Activated CD8-positive, alpha-beta memory T cell treated with anti-CD3 and anti-CD28 coated beads for 36 hours (primary cell): ENCODE measurements at regions not wholly inside any gene's neighbourhood (a gene's known extent, or its start where the extent isn't known, plus 50 kb on each side); places are given as distances from the start of the nearest gene placed in this dataset.

ENCODE experiments used
- CTCF ChIA-PET: fragments of 350-600 bp; sonication (Branson Sonifier 250); formaldehyde crosslinking; loops from one replicate; lab custom pipeline; 2021; ENCODE audit warnings: antibody characterized with exemption; lab: Charles Lee
- POLR2A ChIA-PET: fragments of 350-600 bp; sonication (Branson Sonifier 250); formaldehyde crosslinking; loops from one replicate; lab custom pipeline; 2021; ENCODE audit warnings: antibody characterized with exemption; lab: Charles Lee

DNA sequence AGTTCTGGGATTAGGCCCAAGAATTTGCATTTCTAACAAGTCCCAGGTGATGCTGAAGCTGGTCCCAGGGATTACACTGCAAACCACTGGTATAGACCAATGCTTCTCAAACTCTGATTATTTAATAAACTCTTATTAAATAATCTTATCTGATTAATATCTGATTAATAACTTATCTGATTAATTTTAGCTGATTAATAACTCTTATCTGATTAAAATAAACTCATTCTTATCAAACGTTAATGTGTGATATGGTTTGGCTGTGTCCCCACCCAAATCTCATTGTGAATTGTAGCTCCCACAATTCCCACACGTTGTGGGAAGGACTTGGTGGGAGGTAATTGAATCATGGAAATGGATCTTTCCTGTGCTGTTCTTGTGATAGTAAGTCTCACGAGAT lies 78.6 kb upstream of the TANC2 start:
- ChIA-PET CTCF (no interaction called here), POLR2A (no interaction called here)

DNA sequence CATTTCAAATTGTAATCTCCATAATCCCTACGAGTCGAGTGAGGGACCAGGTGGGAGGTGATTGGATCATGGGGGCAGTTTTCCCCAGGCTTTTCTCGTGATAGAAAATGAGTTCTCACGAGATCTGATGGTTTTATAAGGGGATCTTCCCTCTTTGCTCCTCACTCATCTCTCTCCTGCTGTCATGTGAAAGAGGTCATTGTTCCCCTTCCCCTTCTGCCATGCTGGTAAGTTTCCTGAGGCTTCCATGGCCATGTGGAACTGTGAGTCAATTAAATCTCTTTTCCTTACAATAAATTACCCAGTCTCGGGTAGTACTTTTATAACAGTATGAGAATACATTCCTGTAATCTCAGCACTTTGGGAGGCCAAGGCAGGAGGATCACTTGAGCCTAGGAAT lies 76.7 kb upstream of the MARCHF10 start:
- ChIA-PET CTCF (no interaction called here), POLR2A (no interaction called here)

DNA sequence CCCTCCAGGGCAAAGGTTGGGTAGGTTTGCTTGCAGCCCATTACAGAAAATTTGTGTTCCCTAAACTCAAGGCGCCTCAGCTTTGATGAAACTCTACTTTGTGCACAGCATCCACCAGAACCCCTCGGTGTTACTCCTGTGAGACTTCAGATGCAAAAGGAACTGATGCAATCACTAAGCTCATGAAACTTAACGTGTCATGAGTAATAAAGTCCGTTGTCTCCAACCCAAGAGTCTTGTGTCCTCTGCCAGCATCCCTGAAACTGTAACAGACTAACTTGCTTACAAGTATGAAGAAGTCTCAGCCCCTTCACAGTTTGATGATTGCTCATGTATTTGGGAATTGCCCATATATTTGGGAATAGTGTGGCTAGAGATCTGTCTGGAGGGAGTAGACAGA lies 74.8 kb upstream of the MARCHF10 start:
- ChIA-PET CTCF (no interaction called here), POLR2A (no interaction called here)

DNA sequence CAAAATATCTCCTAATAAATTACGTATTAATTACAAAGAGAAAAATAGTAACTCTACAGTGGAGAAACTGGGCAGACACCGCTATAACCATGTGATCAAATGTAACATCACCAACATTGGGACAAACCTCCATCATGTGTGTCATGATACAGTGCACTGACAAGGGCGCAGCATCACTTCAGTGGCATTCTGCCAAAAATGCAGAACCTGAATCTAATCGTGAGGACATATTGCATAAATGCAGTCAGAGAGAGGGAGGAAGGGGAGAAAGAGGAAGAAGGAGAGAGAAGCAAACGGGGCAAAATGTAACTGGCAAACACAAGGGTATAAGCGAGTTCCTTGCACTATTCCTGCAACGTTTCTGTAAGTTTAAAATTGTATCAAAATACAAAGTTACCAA lies 74.2 kb upstream of the MARCHF10 start:
- CTCF ChIA-PET, result no interaction called here
- POLR2A ChIA-PET, result no interaction called here

DNA sequence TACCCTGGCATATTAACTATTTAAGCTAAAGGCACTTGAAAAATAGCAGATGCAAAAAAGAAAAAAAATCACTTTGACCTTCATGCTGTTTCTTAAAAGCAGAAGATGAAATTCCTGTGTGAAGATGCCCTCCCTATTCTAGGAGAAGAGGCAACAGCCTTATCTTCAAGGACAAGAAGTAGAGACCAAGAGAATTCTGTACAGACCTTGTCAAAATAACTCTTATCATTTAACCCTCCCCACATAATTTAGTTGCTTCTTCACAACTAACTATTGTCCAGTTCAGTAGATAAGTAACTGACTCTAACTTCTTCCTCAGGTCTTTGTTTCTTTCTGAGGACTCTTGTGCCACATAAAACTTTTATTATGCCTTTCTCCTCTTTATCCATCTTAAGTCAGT lies 72.0 kb upstream of the MARCHF10 start:
- CTCF ChIA-PET, result no interaction called here
- POLR2A ChIA-PET, result no interaction called here

DNA sequence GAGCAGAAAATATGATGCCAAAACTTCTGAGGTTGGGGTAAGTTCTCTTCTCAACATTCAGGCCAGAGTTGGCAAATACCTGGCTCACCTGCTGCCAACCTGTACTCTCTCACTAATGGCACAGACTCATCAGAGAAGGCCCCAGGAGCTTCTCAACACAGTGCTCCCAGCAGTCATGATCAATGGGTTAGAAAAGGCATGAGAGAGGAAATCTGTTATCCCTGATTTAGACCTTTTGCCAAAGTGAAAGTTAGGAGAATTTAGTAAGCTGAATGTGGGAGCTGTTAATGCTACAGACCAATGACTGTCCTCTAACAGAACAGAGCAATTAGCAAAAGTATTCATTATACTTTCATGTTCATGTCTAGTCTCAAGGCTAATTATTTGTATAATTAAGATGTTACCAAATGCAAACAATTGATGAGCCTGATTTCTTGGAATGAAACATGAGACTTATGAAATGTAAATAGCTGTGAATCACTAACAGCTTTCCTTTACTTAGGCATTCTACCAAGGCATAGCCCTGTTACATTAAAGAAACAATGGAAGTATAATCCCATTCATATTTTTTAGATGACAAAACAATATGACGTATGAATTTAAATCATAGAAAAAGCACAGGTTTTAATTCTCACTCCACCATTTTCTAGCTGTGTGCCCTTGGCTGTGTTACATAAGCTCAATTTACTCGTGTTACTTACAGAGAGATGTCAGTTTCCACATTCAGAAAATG lies 68.7 kb upstream of the MARCHF10 start:
- POLR2A ChIA-PET, result no interaction called here
- CTCF ChIA-PET, result interaction anchor here (0.6 kb wide), 1 partner anchor 521 kb away, joined by 3 read pairs; no protein-coding TSS in a partner anchor

DNA sequence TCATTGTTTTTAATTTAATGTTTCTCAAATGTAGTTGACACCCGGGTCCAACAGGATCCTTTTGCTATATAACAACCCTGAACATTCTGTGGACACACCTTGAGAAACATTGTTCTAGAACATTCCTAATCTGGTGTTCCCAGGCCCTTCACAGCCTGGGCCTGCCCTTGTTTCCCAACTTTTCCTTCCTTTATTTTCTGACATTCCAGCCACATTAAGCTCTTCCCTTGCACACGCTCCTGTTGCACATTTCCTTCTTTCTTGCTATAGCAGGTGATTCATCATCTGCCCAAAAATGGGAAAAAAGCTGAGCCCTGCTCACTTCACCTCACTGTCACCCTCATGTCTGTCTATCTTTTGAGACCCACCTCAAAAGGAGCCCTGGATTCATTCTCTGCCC lies 67.9 kb upstream of the MARCHF10 start:
- CTCF ChIA-PET, result interaction anchor here (0.6 kb wide), 1 partner anchor 203 kb away, joined by 4 read pairs; no protein-coding TSS in a partner anchor
- POLR2A ChIA-PET, result no interaction called here

DNA sequence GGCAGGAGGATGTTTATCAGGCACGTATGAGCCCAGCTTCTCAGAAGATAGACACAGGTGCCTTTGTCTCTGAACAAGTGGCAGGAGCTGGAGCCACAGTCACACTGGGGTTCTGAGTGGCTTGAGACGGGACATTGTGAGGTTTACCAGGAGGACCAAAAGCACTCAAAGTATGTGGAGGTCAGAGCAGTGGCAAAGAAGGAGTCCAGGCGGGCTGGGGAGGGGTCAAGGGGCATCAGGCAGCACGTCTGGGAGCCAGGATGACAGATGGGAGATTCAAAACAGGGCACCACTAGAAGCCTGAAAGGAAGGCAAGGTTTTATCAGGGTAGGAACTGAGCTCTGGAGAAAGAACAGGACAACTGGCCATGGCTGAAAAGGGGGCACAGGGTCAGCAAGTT lies 67.2 kb upstream of the MARCHF10 start:
- POLR2A ChIA-PET, result no interaction called here
- CTCF ChIA-PET, result interaction anchor here (0.6 kb wide), 1 partner anchor 202 kb away, joined by 4 read pairs; no protein-coding TSS in a partner anchor

DNA sequence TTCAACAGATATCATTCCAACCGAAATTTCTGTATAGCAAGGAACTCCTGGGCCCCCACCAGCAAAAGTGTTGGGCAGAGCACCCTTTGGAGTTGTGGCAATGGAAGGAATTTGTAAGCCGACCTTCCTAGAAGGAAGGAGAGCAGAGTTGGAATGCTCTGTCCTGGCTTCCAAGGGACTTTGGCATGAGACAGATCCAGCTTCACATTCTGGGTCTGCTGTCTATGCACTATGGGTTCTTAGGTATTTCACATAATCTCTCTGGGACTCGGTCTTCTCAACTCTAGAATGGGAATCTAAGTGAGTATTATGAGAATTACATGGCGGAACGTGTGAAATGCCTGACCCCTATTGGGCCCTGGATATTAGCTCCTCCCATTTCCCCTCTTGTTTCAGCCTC lies 63.2 kb upstream of the MARCHF10 start:
- ChIA-PET CTCF (no interaction called here), POLR2A (no interaction called here)

DNA sequence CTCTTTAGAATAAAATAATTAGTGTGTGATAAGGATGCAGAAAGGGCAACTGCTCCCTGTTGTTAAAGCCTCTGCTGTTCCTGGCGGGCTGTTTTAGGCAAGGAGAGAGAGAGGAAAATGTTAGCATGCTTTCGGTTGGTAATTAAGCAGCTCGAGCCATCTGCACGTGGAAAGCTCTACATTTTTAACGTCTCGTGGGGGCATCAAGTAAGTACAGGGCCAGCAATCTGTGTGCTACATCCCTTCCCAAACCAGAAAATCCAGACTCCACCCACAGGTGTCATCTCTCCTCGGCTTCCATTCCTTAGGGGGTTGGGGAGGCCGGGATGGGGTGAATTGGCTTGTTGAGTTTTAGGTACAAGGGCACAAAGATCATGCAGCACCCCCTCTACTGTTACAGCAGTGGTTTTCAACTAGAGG lies 62.4 kb upstream of the MARCHF10 start:
- ChIA-PET CTCF (no interaction called here), POLR2A (no interaction called here)

DNA sequence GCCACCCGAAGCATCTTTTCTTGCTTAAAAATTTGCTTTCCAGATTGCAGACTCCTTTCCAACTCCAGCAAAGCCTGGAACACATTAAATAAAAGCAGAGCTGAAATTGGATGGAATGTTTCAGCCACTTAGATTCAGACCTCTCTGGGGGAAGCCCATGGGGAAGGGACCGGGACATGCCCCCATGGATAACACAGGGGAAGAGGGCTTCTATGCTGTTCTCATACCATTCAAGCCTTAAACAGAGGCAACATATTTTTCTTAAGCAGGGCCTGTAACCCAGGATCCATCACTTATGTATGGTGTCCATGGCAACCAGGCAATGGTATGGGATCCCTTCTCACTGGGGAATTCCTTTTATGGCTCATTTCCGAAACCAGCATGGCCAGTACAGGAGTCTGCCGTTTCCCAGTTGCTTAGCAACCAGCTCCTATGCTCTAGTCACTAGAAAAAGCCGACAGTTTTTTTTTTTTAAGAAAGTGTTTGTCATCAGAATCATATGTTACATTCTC lies 62.0 kb upstream of the MARCHF10 start:
- ChIA-PET CTCF (no interaction called here), POLR2A (no interaction called here)

DNA sequence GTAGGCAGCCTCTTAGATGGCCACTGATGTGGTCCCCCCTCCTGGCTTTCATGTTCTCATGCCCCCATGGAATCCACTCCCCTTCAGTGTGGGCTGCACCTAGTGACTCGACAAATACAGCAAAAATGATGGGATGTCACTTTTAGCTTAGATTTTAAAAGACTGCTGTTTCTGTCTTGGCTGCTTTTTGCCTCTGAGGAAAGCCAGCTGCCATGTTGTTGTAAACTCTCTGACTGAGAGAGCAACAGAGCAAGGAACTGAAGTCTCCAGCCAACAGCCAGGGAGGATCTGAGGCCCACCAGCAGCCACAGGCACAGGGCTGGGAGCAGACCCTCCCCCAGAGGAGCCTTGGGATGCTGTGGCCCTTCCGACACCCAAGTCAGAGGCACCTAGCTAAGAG lies 60.6 kb upstream of the MARCHF10 start:
- POLR2A ChIA-PET, result no interaction called here

DNA sequence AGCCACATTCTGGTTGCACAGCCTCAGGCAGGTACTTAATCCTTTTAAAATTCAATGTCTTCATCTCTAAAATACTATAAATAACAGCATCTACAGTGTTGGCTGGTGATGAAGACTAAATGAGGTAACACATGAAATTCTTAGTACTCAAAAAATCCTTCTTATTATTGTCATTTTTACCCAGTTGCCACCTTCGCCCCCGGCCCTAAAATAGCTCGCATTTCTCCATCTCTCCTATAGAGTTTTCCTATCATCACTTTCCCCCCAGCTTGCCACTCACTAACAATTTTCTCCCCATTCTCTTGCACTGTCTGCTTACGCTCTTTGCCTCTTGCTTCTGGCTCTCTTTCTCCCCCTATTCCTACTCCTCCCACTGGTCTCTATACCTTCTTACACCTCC lies 59.9 kb upstream of the MARCHF10 start:
- POLR2A ChIA-PET, result no interaction called here
- CTCF ChIA-PET, result interaction anchor here (0.6 kb wide), 1 partner anchor 10 kb away, joined by 3 read pairs; no protein-coding TSS in a partner anchor

More for the DNA sequence above, 60.6 kb upstream of the MARCHF10 start:
- CTCF ChIA-PET, result interaction anchor here (0.6 kb wide), 1 partner anchor 44 kb away, joined by 3 read pairs; no protein-coding TSS in a partner anchor

DNA sequence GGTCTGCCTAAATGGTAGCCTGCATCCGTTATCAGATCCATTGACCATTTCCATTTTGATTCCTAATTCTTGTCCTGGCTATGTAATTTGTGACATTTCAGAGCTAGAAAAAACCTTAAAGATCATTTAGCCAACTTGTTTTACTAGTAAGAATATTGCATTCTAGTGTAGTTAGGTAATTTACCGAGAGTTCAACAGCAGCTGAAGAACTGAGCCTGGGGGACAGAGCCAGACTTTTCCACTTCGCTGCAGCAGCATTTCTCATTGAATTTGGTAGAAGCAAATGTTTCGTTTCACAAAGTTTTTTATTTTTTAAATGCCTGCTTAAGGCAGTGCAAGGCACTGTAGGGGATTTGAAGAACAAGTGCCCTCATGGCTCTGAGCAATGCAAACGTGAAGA lies 59.2 kb upstream of the MARCHF10 start:
- POLR2A ChIA-PET, result no interaction called here
- CTCF ChIA-PET, result no interaction called here

DNA sequence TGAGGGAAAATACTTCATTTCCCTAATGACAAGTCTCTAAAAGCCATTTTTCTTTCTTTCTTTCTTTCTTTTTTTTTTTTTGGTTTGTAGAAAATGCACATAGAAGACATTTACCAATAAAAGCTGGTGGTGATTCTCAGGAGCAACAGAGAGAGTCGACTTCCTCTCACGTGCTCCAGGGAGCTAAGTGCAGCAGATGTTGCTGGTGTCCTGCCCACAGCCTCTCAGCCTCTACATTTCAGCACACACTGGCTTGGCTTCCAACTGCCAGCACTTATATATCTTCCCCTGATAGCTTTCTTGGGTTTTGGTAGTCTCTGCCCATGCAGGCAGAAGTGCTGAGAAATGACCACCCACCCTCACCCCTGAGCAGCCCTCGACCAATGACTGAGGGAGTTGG lies 58.4 kb upstream of the MARCHF10 start:
- CTCF ChIA-PET, result no interaction called here
- POLR2A ChIA-PET, result no interaction called here

DNA sequence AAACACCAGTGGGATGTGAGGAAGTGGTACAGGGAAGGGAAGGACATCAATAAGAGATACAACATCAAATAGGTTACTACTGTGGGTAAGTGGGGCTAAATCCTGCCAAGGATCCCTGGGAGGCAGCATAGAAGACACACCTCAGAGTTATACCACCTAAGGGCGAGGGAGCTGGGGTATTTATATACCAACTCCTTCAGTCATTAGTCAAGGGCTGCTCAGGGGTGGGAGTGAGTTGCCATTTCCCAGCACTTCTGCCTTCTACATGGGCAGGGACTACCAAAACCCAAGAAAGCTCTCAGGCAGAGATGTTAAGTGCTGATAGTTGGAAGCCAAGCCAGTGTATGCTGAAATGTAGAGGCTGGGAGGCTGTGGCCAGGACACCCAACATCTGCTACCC lies 57.5 kb upstream of the MARCHF10 start:
- CTCF ChIA-PET, result no interaction called here
- POLR2A ChIA-PET, result no interaction called here

DNA sequence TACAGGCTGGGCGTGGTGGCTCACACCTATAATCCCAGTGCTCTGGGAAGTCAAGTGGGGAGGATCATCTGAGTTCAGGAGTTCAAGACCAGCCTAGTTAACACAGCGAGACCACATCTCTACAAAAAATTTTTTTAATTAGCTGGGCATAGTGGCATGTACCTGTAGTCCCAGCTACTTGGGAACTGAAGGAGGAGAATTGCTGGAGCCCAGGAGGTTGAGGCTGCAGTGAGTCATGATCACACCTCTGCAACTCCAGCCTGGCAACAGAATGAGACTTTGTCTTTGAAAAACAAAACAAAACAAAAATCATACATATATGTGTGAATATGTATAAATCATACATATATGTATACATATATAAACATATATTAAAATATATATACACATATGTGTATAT lies 54.1 kb upstream of the MARCHF10 start:
- ChIA-PET POLR2A (no interaction called here), CTCF (no interaction called here)

DNA sequence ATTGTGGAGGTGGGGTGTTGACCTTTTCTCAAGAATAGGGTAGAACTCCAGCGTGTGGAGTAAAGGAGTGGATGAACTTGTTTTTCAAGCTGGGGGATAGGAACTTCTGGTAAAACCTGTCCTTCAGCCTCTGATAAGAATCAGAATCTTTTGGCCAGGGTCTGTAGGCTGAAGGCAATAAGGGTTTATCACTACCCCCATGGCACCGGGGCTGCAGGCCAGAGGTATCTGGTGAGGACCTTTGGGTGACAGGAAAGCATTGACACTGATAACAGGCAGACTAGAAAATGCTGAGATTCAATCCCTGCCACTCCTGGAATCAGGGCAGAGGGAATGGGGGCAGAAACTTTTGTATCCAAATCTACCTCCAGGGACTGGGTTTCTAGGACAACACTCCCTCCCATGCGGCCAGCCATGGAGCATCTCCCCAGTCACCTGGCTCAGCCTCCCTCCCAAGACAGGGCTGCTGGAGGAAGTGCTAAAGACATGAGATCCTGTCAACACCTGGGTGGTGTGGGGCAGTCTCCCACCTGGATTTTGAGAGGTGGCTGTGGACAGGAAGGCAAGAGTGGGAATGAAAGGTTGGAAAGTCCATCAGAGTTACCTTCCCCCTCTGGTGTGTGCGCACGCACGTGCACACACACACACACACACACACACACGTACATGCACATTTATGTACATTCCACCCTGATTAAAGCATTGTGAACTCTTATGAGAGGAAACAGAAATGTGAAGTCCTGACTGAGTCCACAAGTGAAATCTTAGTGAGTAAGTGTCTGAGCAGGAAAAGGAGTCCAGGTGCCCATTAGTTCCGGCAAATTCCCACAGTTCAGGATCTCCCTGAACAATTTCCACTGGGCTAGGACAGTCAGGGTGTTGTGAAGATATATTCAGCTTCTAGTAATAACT lies 53.1 kb upstream of the MARCHF10 start:
- POLR2A ChIA-PET, result no interaction called here
- CTCF ChIA-PET, result no interaction called here

DNA sequence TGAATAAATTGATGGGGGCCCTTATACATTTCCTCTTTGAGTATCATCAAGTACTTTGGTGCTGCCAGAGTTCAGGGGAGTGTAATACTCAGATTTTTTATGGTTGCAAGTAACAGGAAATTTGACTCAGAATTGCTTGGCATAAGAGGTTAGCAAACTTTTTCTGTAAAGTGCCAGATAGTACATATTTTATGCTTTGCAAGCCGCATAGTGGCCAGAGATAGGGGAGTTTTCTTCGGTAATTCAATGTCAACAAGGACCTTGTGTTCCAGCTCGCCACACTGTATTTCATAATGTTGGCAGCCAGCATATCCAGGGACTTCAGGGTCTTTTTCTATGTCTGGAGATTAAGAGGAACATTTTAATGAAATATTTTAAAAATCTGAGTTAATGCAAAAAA lies 51.0 kb upstream of the MARCHF10 start:
- POLR2A ChIA-PET, result no interaction called here
- CTCF ChIA-PET, result no interaction called here
